ENCODE measurements at regions not wholly inside any gene's neighbourhood (a gene's known extent, or its start where the extent isn't known, plus 50 kb on each side); places are given as distances from the start of the nearest gene placed in this dataset.

DNA sequence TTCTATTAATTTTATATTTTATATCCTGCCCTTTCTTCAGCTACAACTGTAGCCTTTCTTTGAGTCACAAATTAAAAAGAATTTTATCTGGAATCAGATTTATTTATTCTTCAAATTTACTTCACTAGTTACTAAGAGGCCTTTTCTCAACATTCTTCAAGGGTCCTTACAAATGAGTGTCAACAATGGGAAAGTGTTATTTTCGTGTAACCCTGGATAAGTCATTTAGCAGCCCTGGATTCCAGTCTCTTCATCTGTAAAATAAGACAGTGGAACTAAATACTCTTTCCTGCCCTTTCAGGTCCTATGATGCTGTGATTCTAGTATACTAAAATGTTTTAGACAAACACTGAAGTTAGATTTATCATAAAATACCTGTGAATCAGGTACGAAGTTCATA lies 397.0 kb downstream of the KLF12 start:
- no peak for DNase-seq

DNA sequence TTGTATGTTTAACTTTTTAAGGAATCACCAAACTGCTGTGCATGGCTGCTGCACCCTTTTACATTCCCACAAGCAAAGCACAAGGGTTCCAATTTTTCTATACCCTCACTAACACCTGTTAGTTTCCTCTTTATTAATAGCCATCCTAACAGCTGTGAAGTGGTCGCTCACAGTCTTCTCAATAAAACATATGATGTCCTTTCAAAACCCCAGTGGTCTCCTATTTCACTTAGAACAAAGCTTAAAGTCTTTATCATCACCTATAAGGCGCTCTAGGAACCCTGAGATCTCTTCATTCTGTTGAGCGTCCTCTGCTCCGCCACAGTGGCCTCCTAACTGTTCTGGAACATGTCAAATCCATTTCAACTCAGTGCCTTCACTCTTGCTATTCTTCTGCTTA lies 400.5 kb downstream of the KLF12 start:
- no peak for DNase-seq

DNA sequence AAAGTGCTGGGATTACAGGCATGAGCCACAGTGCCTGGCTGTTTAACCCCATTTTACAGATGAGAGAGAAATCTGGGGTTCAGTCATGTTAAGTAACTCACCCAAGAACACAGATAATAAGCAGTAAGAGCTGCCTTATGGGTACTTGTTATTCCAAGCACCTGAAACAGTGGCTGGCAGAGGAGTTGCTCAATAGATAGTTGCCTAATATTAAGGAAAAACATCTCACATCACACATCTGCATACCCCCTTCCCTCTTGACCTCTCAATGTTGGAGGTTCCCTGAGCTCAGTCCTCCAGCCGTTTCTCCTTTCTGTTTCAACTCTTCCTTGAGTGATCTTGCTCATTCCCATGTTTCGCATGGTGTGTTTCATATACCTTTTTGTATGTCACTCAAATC lies 401.9 kb downstream of the KLF12 start:
- DNase-seq = no peak

DNA sequence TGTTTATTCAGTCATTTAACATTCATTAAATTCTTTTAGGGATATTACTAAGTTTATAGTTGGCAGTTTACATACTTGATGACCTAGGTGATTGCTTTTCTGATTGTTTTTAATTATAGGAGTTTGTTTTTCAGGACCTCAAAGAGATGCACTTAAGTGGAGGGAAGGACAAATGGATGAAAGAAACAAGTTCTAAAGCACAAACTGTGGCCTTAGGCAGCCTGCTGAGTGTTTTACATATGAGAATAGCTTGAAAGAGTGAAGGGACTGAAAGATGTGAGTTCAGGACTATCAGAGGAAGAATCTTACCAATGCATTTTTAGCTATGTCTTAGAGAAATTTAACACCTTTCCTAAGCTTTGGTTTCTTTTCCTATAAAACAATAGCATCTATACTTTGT lies 402.6 kb downstream of the KLF12 start:
- DNase-seq = no peak

DNA sequence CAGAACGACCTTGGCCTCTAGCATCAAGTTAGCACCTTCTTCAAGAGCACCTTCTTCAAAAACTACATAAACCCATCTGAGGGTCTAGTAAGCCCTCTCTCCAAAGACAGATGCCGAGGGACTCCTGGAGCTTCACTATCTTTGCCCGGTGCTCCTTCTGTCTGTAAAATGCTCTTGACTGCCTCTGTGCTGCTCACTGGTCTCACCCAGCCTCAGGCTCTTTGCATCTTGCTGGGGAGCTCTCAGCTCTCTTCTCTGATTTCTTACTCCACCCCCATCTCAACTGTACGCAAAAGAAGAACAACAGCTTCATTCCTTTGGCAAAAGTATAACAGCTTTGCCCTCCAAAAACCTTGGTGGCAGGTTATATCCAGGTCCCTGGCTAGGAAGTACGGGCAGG lies 404.2 kb downstream of the KLF12 start:
- no peak for DNase-seq

DNA sequence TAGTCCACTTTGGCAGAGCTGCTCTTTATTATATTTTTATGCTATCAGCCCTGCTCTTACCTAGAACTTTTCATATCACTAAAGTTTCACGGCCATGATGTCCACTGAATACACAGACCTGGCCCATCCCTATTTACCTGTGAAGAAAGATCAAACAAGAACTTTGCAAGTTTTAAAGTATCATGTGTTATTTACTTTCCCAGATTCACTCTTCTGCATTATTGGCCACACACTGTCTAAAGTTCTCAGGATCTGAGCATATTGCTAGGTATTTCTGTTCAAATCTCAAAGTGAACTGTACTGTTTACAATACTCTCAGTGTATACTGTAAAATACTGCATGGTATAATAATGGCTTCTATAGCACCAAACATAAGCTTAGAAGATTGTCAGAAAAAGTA lies 405.2 kb downstream of the KLF12 start:
- no peak for DNase-seq

DNA sequence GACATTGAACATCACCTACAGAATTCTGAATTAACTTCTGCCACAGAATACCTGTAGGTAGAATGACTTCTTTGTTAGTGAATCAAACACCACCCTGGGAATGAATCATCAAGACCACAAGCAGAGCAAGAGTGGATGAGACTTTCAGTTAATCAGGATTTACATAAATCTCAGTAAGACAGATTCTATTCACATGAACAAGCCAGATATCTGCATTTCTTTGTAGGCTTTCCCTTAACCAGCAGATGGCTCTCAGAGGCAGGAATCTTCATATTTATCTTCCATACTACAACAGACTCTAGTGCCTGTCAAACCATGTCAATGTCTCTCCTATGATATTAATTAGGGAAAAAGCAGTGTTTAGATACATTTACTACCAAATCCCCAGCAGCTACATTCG lies 412.1 kb downstream of the KLF12 start:
- DNase-seq = no peak

DNA sequence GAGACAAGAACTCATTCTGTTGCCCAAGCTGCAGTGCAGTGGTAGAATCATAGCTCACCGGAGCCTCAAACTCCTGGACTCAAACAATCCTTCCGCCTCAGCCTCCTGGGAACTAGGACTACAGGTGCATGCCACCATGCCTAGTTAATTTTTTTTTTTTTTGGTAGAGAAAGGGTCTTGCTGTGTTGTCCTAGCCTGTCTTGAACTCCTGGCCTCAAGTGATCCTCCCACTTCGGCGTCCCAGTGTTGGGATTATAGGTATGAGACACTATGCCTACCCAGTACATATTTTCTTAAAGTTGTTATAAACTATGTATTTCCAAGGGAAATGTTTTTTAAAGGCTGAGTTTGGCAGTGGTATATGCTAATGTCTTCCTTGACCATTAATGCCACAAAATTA lies 412.6 kb downstream of the KLF12 start:
- no peak for DNase-seq

DNA sequence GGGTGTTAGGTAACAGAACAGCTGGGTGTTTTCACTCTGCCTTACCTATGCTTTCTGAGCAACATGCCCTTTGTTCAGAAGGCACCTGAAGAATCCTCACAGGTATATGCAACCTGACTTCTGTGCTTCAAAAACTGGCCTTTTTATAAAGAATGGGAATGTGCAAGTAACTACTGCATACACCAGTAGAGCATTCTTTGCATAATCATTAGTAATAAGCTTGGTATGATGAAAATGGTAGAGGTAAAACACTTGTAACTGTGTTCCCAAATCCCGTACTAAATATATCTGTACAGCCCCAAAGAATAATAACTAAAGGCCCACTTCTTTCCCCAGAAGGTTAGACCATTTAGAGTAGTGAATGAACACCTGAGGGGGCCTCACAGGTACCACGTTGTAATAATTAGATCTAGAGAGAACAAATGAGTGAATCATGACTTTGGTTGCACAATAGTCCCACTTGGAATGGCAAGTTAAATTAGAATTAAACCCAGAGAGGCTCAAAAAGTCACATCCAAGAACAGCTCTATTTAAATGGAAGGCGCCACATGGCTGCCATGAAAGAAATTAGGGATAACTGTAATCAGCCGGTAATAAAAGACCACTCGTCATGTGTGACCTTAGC lies 413.9 kb downstream of the KLF12 start:
- no peak for DNase-seq

DNA sequence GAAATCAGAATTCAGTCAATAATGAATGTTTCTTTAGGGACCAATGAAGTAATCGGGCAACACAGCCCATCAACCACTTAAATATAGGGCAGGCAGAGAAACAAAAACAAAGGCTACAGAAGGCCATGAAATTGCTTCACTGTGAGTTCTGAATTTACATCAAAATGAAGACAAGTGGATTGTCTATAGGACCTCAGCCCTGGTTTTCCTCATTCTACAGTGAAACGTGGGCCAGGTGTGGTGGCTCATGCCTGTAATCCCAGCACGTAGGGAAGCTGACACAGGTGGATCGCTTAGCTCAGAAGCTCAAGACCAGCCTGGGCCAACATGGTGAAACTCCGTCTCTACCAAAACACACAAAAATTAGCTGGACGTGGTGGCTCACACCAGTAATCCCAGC lies 416.0 kb downstream of the KLF12 start:
- no peak for DNase-seq

DNA sequence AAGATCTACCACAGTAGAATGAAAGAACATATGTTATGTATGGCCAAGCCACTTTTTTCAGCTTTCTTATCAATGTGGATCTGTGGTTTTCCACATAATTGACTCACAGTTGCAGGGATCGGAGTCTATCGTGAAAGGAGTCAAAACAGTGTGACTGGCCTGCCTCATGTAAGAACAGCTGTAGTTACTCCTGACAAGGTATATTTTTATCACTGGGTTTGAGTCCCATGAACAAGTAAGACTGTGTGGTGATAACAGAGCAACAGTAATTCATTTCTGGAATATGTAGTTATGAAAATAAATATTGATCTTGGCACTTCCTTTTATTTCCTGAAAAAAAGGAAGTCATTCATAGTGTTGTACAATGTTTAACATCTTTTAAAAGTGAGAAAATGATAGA lies 416.6 kb downstream of the KLF12 start:
- no peak for DNase-seq

DNA sequence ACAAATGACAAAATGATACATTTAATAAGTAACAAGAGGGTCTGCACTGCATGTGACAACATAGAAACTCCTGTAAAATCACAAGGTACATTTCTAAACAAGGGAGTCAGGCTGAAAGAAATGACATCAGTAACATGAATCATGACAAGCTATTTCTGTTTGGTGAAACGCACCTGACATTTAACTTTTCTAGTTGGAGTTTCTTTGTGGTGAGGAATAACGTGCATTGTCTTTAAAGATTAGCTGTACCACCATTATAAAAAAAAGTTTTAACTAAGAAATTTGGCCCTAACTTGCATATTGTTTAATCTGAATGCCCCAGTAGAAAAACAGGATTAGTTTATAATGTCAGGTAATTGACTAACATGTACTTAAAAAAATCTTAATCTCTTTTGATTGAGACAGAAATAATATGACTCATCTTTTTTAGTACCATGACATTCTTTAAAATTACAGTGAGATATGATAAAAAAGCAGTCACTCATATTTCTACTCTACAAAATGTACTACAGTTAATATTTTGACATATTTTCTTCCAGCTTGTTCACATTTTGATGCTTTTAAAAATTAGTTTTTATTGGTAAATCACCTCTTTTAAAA lies 418.2 kb downstream of the KLF12 start:
- no peak for DNase-seq

DNA sequence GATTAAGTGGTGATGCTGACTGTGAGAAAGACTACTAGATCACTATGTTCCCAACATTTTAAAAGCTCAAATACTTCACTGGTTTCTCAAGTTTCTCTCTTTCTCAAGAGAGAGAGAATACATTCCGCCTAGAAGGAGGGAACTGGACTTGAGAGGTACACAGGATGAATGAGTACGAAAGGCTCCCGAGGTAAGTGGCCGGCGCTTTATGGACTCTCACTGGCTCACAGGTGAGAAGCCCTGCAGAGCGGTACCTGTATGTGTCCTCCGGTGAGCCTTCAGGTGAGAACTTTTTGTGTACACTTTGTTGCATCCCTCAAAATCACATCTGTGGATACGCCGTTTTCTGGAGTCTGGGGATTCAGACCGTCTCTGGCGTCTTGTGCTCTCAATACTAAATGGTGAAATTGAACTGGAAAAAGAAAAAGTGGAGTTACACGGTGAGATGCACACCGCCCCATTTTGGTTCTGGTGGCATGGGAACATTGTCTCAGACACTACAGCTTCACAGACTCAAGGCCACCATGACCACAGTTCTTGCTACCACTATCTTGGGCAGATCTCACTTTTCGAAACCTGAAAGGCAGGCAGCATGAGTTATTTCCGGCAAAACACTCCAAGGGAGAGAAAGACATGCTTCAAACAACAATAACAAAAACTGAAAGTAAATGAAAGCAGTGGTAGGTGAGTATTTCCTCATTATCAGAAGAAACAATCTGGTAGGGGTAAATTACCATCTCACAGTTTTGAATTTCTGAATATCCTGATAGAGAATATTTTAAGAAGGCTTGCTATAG lies 418.9 kb downstream of the KLF12 start:
- peak; percentile 58 for DNase-seq

DNA sequence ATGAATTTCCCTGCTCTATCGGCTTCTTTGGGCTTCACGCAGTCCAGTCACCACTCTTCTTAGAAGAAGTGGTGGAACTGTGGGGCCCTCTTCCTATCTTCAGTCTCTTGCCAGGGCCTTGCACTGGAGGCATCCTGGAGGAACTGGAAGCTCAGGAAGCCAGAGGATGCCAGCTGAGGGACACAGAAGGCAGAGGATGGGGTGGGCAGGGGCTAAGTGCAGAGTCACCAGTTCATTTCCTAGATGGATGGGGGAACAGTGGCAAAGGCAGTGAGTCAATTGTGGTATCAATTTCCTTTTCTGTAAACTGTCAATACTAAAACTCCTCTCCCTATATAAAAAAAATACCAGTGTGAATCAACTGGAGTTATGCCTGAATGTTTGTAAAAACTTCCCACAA lies 419.7 kb downstream of the KLF12 start:
- peak; percentile 14 for DNase-seq

DNA sequence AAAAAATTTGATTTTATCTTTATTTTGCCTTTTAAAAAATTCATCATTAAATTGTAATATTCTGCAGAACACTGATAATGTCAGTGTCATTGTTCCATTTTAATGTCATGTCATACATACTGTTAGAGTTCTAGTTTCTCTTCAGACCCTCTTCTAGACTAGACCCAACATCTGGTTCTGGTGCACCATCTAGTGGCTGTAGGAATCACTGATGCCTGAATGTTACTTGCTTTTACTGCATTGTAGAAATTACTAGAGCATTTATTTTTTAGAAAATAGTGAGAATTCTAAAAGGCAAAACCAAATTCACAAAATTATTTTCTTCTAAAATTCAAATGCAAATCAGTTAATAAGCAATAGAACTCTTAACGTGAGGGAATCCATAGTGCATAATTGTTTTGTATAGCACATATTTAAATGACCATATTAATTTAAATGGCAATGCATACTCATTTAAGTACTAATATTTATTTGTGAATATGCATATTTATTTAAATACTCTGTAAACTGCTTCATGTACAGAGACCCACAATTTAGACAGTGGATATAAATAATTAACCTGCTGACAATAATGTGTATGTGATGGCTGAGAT lies 425.7 kb downstream of the KLF12 start:
- peak; percentile 53 for DNase-seq

DNA sequence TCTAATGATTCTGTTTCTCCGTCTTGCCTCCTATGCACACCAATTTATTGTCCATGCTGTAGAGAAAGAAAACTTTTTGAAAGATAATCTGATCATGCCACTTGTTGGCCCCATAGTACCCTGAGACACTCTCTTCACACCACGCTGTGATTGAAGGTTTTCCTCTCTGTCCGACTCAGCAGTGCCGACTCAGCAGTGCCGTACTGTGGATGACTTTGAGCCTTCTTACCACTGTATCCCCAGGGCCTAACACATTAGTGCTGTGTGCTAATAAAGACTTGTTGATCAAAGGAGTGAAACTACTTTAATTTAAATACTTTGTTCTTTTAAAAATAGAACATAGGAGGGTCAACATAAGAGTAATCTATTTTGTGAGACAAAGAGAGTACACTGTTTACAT lies 429.6 kb downstream of the KLF12 start:
- DNase-seq = no peak

DNA sequence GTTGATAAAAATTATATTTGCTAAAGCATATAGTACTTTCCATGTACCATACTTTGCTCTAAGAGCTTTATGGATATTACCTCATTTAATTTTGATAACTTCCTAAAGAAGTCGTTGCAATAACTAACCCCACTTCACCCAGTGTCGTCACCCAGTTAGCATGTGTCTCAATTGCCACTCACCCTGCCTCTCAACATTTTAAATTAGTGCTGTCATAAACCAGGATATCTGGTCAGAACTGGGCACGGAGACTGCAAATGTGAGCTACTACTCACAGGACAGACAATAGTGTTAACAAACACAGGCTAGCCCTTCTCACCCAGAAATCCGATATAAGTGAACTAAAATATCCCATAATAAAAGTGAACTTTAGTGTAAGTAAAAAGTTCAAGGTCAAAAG lies 430.6 kb downstream of the KLF12 start:
- DNase-seq = no peak

DNA sequence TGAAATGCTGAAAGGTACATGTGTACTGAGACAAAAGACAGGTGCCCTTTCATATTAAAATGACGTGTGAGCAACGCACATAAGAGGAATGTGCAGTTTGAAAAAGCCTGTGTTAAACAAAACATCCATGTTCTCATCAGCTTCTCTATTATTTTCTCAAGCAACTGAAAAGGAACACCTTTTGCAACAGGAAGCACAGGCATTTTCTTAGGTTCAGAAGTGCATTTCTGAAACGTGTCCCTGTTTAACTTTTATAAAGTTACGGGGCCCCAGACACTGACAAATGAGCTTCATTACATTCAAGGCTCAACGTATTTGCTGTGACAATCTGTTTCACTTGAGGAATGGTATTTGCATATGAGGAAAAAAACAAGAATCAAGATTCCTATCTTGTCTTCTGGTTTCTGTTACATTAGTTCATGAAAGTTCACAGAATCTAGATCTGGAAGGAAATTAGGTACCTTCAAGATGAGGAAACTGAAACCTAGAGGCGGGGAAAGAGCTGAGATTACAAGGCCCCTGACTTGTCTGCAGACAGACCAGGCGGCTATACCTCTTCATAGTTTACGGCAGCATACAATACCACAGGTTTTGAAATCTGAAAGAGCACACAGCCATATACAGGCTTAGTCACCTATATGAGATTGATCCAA lies 431.7 kb downstream of the KLF12 start:
- peak; percentile 35 for DNase-seq

DNA sequence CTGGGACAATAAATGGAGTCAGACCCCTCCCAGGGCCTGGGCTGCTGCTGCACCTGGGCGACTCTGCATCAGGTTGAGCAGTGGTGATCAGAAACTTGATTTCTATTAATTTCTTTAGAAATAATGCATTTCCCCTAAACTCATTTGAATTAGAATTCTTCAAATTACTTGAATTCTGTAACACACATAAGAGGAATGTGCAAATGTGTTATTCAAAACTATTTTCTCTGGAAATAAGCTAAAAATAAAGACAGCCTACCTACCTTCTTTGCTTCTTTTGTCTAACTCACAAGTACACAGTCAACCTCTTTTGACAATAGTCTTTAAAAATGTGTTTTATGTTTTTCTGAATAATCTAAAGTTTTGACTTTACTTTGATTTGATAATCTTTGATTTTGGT lies 433.0 kb downstream of the KLF12 start:
- DNase-seq = no peak

DNA sequence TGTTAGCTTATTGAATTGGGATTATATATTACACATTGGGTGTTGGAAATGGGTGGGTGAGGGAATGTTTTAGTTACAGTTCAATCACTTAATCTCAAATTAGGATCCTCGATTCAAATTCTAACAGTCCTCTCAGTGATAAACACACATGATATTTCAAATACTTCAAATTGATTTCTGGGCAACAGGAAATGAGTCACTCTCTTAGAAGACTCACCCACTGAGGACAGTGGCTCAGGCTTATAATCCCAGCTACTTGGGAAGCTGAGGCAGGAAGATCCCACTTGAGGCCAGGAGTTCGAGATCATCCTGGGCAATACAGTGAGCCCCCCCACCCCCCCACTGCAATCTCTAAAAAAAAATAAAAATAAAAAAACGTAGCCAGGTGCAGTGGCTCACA lies 435.3 kb downstream of the KLF12 start:
- no peak for DNase-seq

DNA sequence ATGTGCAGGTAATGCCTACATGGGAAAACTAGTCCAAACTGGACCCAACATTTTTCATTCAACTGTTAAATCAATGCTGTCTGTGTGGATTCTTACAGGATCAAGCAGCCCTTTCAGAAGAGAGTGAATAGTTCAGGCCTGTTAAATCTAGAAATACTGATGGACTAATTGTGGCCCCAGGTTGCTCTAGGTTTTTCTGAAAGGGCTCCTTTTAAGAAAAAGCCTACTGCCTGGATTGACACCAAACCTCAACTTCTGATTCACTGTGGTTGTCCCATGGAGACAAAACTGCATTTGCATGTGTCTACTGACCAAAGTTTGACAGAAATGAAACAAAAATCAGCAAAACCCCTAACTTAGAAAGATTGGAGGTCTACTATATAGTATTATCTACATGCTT lies 437.0 kb downstream of the KLF12 start:
- DNase-seq = no peak

DNA sequence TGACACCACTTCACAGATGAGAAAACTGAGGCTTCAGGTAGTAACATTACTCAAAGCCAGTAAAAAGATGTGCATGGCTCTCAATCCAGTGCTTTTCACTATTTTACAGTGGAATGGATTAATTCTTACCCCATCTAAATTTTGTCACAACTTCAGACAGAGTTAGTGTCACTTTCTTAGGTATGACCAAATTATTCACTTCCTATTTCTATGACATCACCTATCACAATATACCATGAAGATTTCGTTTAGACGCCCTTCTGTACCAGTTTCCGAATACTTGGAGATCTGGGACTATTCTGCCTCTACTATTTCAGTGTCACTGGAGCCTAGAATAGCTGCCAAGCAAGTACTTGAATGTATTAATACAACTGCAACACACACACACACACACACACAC lies 437.5 kb downstream of the KLF12 start:
- no peak for DNase-seq

DNA sequence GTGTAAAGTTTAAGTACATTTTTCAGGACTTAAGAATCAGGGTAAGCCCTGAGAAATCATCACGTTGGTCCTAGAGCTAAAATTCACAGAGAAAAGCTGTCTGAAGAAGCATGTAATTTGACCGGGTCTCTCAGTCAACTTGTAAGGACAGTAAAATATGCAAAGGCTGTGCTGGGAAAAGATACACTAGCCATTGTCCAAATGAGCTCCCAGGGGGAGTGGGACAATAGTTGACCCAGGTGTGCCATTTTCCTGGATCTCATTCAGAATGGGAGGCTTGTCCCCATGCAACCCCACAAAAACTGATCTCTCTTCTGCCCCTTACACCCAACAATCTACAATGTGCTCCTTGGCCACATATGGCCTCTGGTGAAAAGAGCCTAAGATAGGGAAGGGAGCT lies 437.9 kb downstream of the KLF12 start:
- no peak for DNase-seq

DNA sequence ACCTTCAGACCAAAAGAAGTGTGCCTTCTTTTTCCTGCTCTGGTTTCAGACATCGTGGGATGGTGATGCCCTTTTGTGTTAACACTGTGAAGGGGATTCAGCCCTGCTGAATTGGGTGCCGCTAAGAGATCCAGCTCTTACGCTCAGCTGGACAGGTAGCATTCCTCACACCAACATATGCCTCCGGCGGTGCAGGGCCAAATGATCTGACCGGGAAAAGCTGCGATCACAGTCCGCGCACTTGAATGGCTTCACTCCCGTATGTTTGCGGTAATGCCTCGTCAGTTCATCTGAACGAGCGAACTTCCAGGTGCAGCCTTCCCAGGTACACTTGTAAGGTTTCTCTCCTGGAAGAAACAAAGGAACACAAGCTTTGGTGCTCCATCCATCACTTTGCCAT lies 438.9 kb downstream of the KLF12 start:
- no peak for DNase-seq
